HG02623 (cell line): ENCODE measurements at regions not wholly inside any gene's neighbourhood (a gene's known extent, or its start where the extent isn't known, plus 50 kb on each side); places are given as distances from the start of the nearest gene placed in this dataset.

ENCODE experiments used
- ATAC-seq: cut with Tn5 transposase; IDR thresholded peaks from one replicate; pipeline ENCODE4 v1.9.1; 2021; ENCODE audit warnings: moderate library complexity; ENCODE audit not compliant: unreplicated experiment

DNA sequence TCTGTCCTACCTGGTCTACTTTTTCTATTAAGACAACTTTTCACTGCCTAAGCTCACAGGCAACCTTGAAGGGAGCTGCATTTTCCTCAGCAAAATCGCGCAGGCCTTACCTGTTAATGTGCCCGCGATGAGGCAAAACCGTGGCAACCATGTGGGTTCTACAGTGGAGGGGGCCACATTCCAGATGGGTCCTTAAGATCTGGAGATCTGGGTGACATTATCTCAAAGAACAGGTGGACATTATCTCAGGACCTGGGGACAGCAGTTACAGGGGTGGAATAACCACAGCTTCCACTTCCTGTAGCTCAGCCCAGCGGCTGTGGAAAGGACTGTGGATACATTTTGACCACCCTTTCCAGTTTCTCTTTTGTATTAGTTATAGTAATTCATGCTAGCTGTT is 112.8 kb upstream of the PTCH1 start:
- no peak for ATAC-seq

DNA sequence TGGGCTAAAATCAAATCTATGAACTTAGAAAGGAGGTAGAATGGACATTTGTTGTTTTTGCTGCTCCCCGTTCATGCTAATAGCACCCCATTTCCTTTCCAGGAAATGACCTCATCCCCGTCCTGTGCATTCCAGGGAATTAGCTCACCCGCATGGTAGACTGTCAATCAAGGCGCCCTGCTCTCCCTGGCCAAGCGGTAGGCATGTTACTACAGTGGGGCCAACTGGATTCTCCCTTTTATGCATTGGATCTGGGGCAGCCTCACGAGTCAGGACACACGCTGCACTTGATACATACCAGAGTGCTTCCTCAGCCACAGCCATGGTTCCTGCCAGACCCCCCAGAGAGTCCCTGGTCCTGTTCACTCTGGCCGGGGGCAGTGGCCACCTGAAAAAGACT is 111.0 kb upstream of the PTCH1 start:
- ATAC-seq = no peak

DNA sequence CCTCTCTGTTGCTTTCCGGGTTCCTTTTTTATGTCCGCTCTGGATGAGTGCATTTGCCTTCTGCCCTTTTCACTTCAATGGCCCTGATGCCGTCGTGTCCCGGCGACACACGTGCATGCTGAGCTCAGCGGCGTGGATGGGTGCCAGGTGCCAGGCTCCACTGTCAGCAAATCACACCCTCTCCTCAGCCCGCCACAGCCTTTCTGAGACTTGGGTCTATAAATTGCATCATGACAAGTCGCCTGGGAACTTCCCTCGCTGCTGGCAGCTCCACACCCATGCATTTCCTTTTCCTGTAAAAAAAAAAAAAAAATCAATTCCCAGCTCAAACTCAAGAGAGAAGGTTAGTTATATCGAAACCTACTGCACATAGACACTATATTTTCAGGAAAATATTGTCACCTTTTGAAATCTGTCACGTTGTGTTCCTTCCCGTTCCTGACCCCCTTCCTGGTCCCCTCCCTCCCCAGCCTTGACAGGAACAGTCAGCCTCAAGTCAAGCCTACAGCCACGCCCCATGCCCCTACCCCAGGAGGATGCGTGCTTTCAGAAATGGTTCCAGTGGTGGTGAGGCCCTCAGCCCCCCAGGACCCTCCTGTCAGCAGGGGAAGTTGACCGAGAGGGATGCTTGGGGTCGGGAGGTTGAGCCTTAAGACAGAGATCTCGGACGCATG is 110.3 kb upstream of the PTCH1 start:
- no peak for ATAC-seq

DNA sequence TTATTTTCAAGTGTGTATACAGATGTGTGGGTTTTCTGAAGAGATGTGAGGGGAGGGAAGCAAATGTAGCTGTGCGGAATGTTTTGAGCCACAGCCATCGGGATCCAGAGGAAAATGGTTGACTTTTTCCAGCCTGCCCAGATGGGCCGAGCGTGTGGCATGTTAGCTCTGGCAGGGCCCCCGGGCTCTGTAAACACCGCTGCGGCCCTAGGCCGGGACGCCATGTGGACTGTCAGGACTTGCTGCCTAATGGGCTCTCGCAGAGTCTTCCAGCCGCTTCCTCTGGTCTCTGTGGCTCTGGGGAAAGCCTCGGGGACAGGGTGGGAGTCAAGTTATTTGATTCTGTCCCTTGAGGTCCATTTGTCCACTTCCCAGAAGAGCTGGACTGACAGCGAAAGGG is 109.6 kb upstream of the PTCH1 start:
- ATAC-seq = no peak

DNA sequence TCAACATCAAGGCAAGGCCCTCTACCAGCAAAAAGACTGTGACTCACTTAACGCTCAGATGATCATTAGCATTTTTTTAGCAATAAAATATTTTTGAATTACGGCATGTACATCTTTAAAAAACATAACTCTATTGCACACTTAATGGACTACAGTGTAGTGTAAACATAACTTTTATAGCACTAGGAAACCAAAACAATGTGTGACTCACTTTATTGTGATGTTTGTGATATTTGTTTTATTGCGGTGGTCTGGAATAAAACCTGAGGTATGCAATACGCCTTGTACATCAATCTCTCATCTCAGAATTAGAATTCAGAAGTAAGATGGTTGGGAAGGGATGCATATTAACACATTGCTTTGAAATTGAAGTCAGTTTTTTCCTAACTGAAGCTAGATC is 106.9 kb upstream of the PTCH1 start:
- ATAC-seq = no peak

DNA sequence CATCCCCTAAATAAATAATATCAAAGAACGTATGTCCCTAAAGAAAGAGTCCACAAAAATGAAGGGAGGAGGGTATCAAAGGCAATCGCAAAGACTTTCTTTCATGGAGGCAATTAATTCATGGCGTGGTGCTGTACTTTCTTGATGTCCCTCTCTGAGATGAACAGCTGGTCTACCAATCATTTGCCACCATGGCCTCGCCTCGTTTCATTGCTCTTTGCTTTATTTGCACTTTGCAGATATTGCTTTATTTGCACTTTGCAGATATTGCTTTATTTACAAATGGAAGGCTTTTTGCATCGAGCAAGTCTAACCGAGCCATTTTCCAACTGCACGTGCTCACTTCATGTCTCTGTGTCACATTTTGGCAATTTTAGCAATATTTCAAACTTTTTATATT is 104.0 kb upstream of the PTCH1 start:
- no peak for ATAC-seq

DNA sequence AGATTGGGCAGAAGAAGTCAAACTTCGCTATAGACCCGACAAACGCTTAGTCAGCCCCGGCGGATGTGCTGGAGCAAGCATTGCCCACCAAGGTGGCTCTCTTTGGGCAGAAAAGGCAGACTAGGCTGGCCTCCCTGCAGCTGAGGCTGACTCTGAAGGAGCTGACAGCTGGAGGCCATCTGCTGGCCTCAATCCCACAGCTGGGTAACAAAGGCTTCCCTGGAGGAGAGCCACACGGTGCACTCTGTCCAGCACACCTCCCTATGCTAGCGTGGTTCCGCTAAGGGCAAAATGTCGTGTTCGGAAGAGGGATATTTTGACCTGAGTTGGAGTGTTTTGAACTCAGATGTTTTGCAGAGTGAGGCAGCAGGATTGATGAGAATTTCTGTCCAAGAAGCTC is 103.5 kb upstream of the PTCH1 start:
- no peak for ATAC-seq

DNA sequence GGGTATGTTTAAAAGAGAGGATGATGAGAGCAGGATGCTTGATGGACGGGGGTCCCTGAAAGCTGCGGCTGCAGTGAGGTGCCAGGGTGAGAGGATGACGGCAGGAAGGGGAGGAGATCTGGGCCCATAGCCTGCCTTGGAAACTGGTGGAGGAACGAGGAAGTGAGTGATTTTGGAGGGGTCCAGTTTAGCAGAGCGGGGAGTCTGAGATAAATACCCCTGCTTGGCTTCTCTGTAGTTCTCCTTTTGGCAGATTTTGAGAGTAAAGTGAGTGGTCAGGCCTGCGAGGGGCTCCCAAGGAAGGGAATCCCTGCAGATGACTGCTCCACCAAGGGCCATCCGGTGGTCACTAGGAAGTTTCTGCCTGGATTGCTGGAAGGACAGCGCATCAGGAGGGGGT is 98.5 kb upstream of the PTCH1 start:
- ATAC-seq = no peak

DNA sequence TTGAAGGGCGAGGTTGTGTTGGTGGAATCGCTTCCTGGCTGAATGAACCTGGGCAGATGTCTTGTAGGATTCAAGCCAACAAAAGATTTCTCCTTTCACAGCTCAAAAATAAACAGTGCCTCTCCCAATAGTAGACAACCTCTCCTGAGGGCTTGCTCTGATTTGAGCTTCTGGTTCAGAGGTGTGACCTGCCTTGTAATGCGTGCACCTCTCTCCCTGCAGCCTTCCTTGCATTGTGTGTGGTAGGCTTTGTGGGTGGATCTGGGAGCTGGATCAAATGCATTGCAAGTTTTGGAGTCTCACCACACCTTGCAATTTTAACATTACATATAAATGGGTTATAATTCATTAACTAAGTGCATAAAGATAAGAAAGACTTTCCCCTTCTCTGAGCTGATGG is 96.9 kb upstream of the PTCH1 start:
- ATAC-seq = no peak

DNA sequence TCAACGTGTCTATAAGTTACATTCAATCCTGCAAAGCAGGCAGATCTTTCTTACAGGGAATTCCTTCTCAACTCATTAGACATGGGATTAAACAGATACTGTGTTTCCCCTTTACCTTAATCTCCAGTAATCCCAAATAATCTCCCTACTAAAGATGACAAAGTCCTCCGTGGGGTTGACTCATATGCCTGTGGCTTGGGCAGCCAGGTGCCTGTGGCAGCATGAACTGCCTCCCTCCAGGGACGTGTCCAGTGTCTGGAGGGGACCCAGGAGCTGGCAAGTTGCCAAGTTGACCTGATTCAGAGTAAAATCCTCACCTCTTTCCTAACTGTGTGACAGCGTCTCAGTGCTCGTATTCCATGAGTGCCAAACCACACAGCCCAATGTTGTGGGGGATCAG is 94.6 kb upstream of the PTCH1 start:
- ATAC-seq = no peak

DNA sequence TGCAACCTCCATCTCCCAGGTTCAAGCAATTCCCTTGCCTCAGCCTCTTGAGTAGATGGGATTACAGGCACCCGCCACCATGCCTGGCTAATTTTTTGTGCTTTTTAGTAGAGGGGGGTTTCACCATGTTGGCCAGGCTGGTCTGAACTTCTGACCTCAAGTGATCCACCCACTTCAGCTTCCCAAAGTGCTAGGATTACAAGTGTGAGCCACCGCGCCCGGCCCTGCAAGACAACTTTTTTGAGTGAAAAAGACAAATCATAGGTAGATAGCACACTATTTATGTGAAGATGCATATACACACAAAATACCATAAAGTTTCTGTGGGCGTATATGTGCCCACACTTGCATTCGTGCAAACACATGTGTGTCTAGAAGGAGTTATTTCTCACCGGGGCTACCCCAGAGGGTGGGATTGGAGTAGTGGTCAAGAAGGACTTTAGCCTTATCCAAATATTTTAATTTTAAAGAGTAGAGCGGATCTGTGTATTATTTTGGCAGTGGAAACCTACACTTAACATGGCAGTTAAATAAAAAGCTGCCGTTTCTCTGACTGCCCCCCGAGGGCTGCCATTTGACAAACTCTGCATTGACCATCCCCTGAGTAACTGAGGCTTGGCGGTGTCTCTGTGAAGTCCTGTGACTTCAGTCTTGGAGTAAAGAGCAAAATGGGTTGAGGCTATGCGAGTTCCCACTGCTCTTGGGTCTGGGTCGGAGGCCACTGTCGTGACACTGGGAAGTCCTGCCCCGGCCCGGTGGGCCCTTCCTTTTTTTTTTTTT is 93.4 kb upstream of the PTCH1 start:
- ATAC-seq = no peak

DNA sequence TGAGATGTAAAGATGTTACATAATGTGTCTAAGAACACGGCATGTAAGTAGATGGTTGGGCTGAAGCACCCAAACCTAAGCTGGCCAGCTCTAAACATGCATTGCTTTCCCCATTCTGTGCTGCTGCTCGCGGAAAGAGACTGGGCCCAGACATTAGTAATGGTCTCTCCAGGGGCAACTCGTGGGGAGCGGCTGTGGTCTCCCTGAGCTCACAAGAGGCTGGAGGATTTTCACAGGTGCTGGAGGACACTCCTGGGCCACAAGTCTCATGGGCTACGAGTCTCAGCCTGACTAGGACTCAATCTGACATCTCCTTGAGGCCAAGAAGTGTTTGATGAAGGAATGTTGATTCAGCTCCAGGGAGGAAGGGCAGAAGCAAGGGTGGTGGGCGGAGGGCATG is 92.7 kb upstream of the PTCH1 start:
- no peak for ATAC-seq

DNA sequence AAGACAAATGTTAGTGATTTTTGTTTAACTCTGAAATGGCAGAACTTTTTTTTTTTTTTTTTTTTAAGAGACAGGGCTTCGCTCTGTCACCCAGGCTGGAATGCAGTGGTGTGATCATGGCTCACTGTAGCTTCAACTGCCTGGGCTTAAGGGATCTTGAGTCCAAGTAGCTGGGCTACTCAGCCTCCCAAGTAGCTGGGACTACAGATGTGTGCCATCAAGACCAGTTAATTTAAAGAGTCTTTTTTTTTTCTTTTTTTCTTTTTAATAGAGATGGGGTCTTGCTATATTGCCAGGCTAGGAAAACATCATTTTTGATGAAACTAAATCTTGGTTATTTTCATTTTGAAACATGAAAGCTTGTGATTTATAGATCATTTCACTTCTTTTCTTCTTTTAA is 91.6 kb upstream of the PTCH1 start:
- no peak for ATAC-seq

DNA sequence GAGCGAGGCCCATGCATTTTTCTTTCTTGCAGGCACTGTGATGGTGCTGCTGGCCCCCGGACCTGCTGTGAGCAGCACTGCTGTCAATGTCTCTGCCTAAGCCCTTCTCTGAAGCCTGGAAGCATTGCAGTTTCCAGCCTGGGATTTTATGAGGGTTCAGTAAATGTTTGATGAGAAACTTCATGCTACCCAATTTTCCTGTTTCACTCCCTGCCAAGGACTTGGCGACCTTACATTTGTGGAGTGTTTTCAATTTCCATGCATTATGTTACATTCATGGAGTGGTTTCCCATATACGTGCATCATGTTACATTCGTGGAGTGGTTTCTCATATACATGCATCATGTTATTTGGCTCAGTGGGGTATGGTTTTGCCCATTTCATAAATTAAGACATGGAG is 90.7 kb upstream of the PTCH1 start:
- no peak for ATAC-seq

DNA sequence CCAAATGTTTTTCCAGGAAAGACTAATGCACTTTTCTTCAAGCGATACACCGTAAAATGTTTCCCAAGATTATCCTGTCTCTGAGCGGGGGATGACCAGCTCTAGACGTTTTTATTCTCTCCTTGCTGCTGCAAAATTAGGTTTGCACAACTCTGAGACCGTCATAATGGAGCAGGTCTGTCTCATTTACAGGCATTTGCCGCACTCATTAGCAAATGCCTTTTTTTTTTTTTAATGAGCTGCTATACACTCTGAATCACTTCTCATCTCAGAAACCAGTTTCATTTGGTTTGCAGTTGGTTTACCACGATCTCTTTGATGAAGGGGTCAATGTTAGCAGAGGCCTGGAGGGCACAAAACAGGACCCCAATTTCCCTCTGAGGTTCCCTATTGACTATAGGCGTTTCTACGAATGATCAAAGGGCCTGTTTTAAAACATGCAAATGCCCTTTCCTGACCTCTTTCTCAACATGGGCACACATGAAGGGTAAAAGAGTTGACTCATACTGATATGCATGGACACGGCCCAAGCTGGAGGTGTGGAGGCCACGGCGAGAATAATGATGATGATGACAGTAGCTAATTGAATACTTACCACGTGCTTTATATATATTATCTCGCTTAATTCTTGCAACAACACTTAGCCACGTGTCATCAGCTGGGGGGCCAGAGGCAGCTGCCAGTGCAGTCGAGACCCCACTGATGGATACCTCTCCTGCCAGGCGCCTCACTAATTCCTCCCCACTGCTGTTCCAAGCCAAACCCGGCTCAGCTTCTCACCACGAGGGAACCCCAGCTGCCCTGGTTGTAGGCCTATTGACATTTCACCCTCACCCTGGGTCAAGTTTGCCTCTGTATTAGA is 89.9 kb upstream of the PTCH1 start:
- ATAC-seq = no peak

DNA sequence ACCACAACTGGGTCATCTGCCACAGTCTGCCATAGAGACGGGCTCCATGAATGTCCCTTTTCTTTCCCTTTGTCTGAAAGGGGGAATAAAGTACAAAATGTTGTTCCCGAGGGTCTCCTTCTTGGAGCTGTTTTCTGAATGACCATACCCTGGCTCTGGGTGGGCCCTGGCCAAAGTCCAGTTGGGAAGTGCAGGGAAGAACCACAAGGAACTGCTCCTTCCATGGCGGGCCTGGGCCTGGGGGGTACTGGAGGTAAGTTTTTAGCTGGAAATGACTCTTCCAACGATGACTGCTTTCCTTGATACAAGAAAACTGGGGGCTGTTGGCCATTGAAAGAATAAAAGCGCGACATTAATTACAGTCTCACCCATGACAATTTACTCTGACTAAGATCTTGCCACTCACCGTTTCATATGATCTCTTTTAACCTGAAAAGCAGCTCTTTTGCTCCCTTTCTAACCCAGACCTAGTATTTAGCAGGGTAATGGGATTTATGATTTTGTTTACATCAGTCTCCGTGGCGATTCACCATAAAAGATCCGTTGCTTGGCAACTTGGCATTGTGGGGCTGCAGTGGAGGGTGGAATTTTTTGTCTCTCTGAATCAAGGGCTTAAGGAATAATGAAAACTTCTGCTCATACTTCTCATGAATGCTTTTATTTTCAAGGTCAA is 89.2 kb upstream of the PTCH1 start:
- ATAC-seq = no peak

DNA sequence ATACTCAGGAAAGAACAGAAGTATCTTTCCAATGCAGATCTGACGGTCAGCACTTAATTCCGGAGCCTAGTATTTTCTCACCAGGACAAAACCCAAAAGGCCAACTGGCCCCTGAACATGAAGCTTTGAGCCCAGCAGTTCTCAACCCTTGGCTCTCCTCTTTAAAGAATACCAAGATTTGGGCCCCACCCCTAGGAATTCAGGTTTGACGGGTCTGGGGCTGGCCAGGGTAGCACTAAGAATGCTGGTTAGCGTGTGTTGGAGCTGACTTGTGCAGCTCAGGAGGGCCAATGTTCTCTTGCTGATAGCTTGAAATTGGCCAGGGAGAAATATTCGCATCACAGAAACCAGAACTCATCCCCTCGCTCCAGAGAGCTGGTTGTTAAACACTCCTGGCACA is 88.3 kb upstream of the PTCH1 start:
- ATAC-seq = no peak

DNA sequence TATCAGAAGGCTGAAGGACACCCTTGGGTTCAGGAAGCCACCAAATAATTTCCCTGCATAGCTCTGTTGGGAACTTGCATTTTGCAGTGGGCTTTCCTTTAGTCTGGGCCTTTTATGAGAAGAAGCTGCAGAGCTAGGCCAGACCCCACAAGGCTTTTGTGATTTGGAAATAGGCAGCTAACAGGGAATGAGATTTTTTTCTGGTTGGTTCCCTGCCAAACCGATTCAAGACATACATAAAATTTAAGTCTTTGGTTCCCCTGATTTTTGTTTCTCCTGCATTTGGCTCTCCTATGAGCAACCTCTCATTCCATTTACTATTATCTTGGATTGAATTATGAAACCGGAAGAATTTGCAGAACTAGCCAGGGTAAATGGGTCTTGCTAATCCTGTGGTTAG is 81.5 kb upstream of the PTCH1 start:
- no peak for ATAC-seq

DNA sequence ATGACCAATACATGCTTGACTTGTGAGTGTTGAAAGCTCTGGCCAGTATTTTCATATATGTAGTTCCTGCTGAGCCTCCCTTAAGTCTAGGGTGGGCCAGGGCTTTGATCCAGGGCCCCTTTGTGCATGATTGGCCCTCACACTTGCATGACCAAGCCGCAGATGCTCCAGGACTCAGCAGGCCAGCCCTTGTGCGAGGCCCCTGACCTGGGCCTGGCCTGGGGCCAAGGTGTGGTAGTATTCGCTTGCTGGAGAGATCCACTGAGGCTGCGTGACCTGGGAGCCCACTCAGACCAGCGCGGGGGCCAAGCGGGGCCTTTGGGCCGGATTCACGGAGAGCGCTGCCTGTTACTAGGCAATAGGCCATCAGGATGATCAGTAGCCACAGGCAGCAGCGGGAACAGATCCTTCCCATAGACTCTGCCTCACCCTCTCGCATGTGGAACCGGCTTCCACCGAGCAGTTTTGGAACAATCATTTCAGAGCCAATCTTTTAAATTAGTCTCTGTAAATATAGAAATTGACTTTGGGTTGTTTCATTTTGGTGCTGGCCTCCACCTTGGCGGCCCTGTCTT is 79.0 kb upstream of the PTCH1 start:
- ATAC-seq = no peak

DNA sequence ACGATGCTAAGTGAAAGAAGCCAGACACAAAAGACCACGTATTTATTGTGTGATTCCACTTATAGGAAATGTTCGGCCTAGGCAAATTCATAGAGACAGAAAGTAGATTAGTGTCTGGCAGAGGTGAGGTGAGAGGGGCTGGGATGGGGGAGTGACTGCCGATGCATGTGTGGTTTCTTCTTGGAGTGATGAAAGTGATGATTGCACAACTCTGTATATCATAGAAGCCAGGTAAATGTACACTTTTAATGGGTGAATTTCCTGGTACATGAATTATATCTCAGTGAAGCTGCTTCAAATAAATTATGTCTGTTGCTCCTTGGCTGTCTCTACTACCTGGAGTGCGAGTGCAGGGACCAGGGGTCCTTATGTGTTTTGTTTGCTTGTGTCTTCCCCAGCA is 76.2 kb upstream of the PTCH1 start:
- ATAC-seq = no peak
